ENCODE measurements at regions not wholly inside any gene's neighbourhood (a gene's known extent, or its start where the extent isn't known, plus 50 kb on each side); places are given as distances from the start of the nearest gene placed in this dataset.

DNA sequence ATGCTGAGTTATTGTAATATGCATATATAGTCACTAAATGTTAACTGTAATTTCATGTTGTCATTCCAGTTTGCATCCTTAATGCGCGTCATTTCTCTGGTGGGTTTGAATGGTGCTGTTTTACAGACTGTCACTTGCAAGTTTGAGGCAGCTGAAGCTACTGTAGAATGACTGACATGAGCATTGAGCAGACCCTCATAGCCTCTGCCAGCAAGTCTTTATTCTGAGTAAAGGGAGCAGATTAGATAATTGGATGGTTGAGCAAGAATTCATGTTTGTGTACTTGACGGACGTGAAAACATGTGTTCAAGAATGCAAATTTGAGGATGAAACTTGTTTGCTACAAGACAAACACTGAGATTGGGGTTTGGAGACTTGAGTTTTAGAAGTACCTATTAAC lies 854.8 kb upstream of the KLHL29 start:
- DNase-seq (ENCODE audit: low read depth, low spot score), result no peak

- no peak for DNase-seq (ENCODE audit: low read depth, low spot score)
These were observed 848.8 kb upstream of the KLHL29 start for GRCh38 chr2:22536133-22536532.

DNA sequence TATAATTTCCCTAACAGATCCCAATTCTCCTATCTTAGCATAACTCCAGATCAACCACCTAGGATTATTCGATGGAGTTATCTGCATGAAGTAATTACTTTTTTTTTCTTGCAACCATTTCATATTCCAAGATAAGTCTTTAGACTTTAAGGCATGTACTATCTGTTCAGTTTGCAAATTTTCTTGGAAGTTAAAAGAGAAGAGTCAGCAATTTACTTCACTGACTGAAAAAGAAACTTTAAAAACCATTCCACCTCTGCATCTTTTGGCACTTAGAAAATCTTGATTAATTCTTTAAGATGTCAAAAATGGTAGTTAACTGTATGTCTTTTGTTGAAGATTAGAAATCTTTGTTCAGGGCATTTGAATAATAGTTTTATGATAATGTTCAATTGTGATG lies 830.5 kb upstream of the KLHL29 start:
- DNase-seq (ENCODE audit: low read depth, low spot score), result no peak

DNA sequence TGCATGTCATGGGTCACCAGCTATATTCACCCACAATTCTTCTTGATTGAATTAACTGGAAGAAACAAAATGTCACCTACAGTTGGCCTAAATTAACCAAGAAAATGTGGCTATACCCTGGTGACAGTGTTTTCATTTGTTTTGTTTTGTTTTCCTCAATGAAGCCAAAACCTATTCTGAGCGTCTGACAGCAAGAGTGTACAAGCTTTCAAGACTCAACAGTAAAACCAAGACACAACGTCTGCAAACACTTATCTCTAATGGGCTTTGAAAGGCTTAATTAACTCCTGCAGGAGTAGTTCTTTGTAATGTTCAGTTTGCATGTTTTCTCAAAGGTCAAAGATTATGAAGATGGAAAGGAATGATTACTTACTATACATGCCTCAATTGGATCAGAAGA lies 827.6 kb upstream of the KLHL29 start:
- no peak for DNase-seq (ENCODE audit: low read depth, low spot score)

DNA sequence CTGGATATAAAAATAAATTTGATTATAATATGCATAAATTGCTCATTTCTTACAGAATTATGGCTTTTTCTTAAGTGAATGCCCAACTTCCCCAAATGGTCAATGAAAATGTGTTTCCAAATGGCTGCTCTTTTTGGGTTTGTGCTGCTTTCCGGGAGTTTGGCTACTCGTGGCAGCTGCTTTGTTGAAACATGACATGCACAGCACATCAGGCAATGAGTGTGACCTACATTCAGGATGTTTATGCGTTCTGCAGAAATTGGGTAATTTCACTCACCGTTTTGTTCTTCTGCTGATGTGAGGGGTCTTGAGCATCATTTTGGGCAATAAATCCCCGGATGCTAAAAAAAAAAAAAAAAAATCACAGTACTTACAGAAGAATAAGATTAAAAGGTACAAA lies 825.0 kb upstream of the KLHL29 start:
- no peak for DNase-seq (ENCODE audit: low read depth, low spot score)

- DNase-seq (ENCODE audit: low read depth, low spot score), result no peak
These were observed 805.6 kb upstream of the KLHL29 start for GRCh38 chr2:22579341-22579740.

DNA sequence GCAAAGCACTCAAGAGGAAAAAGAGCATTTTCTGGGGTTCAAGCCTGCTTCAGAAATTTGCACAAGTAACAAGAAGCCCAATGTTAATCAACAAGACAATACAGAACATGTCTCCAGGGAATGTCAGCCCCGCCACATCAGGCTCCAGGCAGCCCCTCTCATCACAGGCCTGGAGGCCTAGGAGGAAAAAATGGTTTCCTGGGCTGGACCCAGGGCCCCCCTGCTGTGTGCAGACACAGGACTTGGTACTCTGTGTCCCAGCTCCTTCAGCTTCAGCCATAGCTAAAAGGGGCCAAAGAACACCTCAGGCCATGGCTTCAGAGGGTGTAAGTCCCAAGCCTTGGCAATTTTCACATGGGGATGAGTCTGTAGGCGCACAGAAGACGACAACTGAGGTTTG lies 802.9 kb upstream of the KLHL29 start:
- no peak for DNase-seq (ENCODE audit: low read depth, low spot score)

- no peak for DNase-seq (ENCODE audit: low read depth, low spot score)
These were observed 788.7 kb upstream of the KLHL29 start for GRCh38 chr2:22596306-22596705.

GRCh38 chr2:22600156-22600555 lies 784.8 kb upstream of the KLHL29 start:
- DNase-seq (ENCODE audit: low read depth, low spot score), result no peak

- no peak for DNase-seq (ENCODE audit: low read depth, low spot score)
These were observed 784.0 kb upstream of the KLHL29 start for GRCh38 chr2:22600999-22601398.

- DNase-seq (ENCODE audit: low read depth, low spot score), result no peak
These were observed 780.8 kb upstream of the KLHL29 start for GRCh38 chr2:22604136-22604535.

DNA sequence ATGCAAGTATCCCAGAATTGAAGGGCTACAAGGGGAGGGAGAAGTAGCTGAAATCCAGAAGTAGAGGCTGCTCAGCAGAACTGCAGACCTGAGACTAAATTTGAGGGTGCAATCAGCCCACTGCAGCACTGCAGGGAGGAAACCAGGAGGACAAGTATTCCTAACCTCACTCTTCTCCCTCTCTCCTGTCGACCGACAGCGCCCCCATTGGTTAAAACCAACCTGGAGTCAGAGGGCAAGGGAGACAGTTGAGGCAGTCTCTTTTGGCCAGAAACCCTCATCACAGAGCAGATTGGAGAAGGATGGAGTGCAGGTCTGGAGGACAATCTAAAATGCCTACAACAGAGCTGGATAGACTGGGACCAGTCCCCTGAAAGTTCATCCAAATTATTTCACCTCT lies 768.9 kb upstream of the KLHL29 start:
- no peak for DNase-seq (ENCODE audit: low read depth, low spot score)

DNA sequence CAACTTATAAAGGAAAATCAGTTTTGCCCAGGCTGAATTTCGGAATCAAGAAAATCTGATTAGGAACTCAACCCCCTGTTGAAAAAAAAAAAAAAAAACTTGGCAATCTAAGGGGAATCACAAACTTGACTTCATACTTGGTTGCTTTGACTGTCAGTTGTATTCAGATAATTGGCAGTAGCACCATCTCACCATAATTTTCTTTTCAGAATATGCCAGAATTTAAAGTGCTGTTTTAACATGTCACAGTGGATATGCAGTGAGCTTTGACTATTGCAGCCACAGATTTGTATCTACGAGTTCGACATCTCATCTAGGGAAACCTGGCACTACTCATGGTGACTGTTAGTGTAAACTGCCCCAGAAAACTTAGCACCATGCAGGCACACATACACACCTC lies 761.4 kb upstream of the KLHL29 start:
- DNase-seq (ENCODE audit: low read depth, low spot score), result no peak

DNA sequence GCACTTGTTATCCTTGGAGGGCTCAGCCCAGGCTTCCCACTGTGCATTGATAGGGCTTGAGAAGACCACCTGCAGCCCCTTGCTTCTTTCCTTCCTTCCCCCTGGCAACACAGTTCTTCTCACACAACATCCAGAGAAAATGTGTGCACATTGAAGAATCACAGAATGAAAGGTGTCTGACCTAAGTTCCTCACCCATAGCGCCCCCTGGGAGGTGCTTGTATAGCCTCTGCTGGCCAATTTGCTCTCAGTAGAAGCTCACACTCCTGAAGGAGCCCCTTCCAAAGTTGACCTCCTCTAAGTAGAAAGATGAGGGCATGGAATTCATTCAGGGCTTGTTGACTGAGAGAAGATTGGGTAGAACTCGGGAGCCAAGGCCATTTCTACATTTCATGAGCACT lies 758.4 kb upstream of the KLHL29 start:
- no peak for DNase-seq (ENCODE audit: low read depth, low spot score)

DNA sequence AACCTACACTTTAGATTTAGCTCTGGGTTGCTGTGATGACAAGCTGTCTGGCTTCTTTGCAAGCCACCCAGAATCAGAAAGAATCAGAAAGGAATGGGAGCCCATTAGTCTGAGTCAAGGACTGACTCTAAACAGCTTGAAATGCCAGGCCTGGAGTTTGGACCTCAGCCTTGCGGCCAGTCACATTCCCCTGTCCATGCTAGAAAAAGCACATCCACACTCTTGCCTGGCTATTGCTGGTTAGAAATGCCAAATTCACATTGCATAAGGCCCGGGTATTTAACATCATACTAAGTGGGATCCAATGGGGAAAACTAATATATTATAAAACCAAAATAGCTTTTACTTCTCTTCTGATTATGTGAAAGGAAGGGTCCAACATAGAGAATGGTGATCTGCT lies 756.8 kb upstream of the KLHL29 start:
- DNase-seq (ENCODE audit: low read depth, low spot score), result no peak

DNA sequence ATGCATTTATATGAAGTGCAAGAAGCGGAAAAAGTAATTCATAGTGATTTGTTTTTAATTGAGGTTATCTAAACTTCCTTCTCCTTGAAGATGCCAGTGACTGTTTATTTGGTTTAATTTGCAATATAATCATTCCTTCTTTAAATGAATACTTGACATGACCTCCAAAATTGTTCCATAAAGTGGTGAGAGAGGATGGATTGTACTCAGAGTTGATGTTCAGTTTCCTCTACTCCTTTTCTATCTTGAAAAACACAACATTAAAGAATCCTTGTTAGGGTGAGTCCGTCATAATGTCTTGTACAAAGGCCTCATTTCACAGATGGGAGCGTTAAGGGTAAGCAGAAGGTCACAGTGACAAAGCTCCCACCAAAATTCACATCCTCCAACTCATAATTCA lies 756.1 kb upstream of the KLHL29 start:
- DNase-seq (ENCODE audit: low read depth, low spot score), result no peak

- DNase-seq (ENCODE audit: low read depth, low spot score), result no peak
These were observed 750.8 kb upstream of the KLHL29 start for GRCh38 chr2:22634167-22634566.

DNA sequence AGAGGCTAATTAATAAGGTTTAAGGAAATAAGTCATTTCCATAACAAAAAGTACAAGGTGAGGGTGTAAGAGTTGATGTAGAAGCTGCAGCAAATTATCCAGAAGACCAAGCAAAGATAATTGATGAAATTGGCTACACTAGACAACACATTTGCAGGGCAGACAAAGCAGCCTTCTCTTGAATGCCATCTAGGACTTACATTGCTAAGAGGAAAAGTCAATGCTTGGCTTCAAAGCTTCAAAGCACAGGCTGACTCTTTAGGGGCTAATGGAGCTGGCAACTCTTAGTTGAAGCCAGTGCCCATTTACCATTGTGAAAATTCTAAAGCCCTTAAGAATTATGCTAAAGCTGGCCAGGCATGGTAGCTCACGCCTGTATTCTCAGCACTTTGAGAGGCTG lies 728.6 kb upstream of the KLHL29 start:
- no peak for DNase-seq (ENCODE audit: low read depth, low spot score)

DNA sequence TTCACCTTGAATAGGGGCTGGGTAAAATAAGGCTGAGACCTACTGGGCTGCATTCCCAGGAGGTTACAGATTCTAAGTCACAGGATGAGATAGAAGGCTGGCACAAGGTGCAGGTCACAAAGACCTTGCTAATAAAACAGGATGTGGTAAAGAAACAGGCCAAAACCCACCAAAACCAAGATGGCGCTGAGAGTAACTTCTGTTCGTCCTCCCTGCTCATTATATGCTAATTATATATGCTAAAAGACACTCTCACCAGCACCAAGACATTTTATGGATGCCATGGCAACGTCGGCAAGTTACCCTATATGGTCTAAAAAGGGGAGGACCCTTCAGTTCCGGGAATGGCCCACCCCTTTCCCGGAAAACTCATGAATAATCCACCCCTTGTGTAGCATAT lies 711.5 kb upstream of the KLHL29 start:
- no peak for DNase-seq (ENCODE audit: low read depth, low spot score)

- no peak for DNase-seq (ENCODE audit: low read depth, low spot score)
These were observed 701.1 kb upstream of the KLHL29 start for GRCh38 chr2:22683914-22684313.

GRCh38 chr2:22690096-22690495 lies 694.9 kb upstream of the KLHL29 start:
- DNase-seq (ENCODE audit: low read depth, low spot score), result no peak

DNA sequence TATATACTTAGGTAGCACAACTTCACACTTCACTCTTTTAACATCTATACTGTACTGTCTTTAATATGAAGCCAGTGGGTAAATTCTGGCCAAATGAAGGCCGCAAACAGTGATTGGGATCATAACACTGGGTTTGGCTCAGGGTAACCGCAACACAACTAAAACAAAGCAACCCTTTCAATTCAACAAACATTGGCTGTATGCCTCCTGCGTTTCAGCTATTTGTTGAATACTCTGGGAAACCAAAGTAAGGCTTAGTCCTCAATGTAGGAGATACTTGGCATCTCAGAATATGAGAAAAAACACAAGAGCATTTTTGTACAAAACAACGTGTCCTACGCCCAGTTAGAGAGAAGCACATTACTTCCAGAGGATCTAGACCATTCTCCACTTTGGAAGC lies 693.3 kb upstream of the KLHL29 start:
- no peak for DNase-seq (ENCODE audit: low read depth, low spot score)

DNA sequence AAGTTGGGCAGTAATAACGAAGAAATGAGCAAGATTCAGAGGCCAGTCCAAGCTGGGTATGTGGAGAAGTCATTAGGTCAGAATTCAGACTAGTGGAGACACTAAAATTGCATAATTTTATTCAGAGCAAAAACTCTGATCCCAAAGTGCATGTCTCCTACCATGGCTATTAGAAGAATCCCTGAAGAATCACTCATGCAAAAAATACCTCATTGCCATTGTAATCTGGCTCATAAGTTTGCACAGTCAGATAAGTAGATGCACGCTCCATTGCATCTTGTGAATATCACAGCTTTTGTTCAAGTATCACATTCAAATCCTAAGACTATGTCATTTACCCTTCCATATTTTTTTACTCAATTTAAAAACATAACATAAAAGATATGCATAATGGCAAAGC lies 692.2 kb upstream of the KLHL29 start:
- no peak for DNase-seq (ENCODE audit: low read depth, low spot score)

GRCh38 chr2:22694300-22694699 lies 690.7 kb upstream of the KLHL29 start:
- DNase-seq (ENCODE audit: low read depth, low spot score), result no peak

DNA sequence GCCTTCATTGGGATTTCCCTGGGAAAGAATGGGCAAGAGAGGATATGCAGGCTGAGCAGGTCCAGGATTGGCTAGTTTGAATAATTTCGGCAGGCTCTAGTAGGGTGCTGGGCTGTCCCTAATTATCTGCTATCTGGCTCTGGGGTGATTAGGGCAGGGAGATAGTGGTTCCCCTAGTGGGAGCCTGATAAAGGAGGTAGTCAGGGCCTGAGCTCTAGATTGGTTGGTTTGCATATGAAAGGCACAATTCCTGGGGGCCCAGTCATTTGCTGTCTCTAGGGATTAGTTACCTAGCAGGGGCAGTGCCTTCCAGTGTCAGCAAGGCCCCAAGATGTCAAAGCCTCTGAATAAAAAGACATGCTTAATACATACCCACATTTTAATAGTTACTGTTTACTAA lies 690.1 kb upstream of the KLHL29 start:
- no peak for DNase-seq (ENCODE audit: low read depth, low spot score)
